SJCRH30 (cell line): ENCODE measurements at regions not wholly inside any gene's neighbourhood (a gene's known extent, or its start where the extent isn't known, plus 50 kb on each side); places are given as distances from the start of the nearest gene placed in this dataset.
"Not testable (repeated sequence)": the region's sequence is repeated elsewhere in the genome, so short reads cannot be mapped to it uniquely, and the experiment has no call there.

Experiments used
- DNase-seq, 2 experiments: peaks; one replicate each; pipeline ENCODE4 v3.0.0-alpha.2; 2015 to 2020
- H3K27ac ChIP-seq: fragments of 250-450 bp; sonication (Bioruptor Pico); 2 replicates; pipeline ENCODE4 v1.5.1; 2020; ENCODE audit warnings: mild to moderate bottlenecking, moderate library complexity
- H3K27me3 ChIP-seq: fragments of 250-450 bp; sonication (Bioruptor Pico); 2 replicates; pipeline ENCODE4 v1.5.1; 2020; ENCODE audit warnings: mild to moderate bottlenecking, moderate library complexity
- H3K36me3 ChIP-seq: fragments of 250-450 bp; sonication (Bioruptor Pico); 2 replicates; pipeline ENCODE4 v1.5.1; 2020; ENCODE audit warnings: mild to moderate bottlenecking, moderate library complexity
- H3K4me1 ChIP-seq: fragments of 250-450 bp; sonication (Bioruptor Pico); 2 replicates; pipeline ENCODE4 v1.5.1; 2020; ENCODE audit warnings: mild to moderate bottlenecking, moderate library complexity
- H3K4me3 ChIP-seq: fragments of 250-450 bp; sonication (Bioruptor Pico); 2 replicates; pipeline ENCODE4 v1.5.1; 2020; ENCODE audit warnings: mild to moderate bottlenecking, moderate library complexity
- H3K9me3 ChIP-seq: fragments of 250-450 bp; sonication (Bioruptor Pico); replicated peaks from 2 replicates; pipeline ENCODE4 v1.5.1; 2020; ENCODE audit warnings: mild to moderate bottlenecking, moderate library complexity

DNA sequence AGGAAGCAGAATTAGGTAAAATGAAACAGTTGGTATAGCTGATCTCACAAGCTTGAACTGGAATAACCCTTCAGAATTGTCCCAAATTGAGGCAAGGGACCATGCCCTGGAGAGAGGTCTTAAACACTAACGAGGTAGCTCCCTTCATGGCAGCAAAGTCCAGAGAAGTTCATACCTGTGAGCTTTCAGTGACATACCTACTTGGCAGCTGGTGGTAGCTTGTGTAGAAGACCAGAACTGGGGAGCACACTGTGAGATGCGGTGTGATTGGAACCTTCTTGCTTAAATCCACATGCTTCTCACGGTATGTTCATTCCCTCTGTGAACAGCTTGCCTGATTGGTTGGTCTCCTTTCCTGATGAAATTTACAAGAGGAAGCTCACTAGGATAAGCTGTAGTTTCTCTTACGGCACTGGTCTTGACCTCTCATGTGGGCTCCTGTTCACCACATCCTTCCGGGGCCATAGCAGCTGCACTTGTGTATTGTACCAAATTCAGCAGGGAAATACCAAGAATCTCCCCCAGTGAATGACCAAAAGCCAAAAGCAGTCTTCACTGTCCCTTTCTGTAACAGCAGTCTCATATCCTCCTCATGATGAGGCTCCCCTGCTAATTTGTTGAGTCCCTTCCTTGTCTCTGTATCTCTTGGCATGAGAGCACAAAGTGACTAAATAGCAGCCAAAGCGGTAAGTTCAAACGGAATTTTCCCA is 483.7 kb upstream of the FRG2C start:
- DNase-seq = no peak
- H3K27me3 ChIP-seq = no peaks in the 10 kb centered on the region
- H3K9me3 ChIP-seq = no peaks in the 10 kb centered on the region
- no peaks in the 10 kb centered on the region for H3K4me1 ChIP-seq
- no peak overlapping the region for H3K4me3 ChIP-seq
- no peak overlapping the region for H3K27ac ChIP-seq
- no peaks in the 10 kb centered on the region for H3K36me3 ChIP-seq

- no peaks in the 10 kb centered on the region for H3K4me1 ChIP-seq
- H3K27ac ChIP-seq = no peak overlapping the region
- H3K9me3 ChIP-seq = no peaks in the 10 kb centered on the region
- no peaks in the 10 kb centered on the region for H3K27me3 ChIP-seq
- H3K36me3 ChIP-seq = no peaks in the 10 kb centered on the region
- H3K4me3 ChIP-seq = no peak overlapping the region
- DNase-seq = no peak
Observed at GRCh38 chr3:75180945-75181298, 483.2 kb upstream of the FRG2C start.

DNA sequence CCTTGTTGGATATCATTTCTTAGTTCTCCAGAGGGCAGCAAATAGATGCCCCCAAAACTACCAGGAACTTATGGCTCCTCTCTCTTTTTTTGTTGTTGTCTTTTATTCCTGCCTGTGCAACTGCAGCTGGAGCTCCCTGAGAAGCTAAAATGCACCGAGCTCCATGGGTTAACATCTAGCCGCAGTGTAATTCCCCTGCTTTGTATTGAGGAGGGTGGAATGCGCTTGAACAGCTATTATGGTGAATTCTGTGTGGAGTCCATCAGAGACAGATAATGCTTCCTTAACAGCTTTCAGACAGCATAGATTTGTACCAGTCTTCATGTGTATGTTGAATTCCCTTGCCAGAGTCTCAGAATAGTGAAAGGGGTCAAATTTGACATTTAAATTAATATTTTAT is 475.2 kb upstream of the FRG2C start:
- Histone ChIP-seq H3K4me3 (no peak overlapping the region), H3K9me3 (no peaks in the 10 kb centered on the region), H3K4me1 (no peaks in the 10 kb centered on the region), H3K27ac (no peak overlapping the region), H3K36me3 (no peaks in the 10 kb centered on the region), H3K27me3 (no peaks in the 10 kb centered on the region)
- no peak for DNase-seq

DNA sequence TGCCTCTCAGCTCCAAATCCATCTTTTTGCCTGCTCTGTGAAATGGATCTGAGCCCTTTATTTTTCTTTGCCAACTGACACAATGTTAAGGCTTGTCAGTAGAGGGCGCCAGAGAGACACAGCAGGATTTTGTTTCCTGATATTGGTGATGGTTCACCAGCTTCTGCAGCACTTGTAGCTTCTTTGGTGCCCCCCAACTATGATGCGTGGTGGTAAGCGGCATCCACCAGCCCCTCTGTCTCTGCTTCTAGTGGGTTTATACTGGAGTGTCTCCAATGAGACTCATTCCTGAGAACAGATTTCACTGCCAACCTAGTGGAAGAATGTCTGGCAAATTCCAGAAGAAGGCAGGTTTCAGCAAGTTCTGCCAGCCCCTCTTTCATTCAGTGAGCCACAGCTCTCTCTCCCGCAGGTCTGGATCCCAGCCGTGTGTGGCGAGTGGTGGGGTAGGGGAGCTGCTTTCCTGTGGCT is 471.9 kb upstream of the FRG2C start:
- peak; percentile 9 to 67 for DNase-seq
- Histone ChIP-seq H3K27ac (no peak overlapping the region), H3K4me1 (no peaks in the 10 kb centered on the region), H3K9me3 (no peaks in the 10 kb centered on the region), H3K4me3 (no peak overlapping the region), H3K27me3 (no peaks in the 10 kb centered on the region), H3K36me3 (no peaks in the 10 kb centered on the region)

- Histone ChIP-seq H3K27ac (no peak overlapping the region), H3K27me3 (no peaks in the 10 kb centered on the region), H3K36me3 (no peaks in the 10 kb centered on the region), H3K9me3 (no peaks in the 10 kb centered on the region), H3K4me3 (no peak overlapping the region), H3K4me1 (no peaks in the 10 kb centered on the region)
- DNase-seq = no peak
Observed at GRCh38 chr3:75193797-75194196, 470.3 kb upstream of the FRG2C start.

DNA sequence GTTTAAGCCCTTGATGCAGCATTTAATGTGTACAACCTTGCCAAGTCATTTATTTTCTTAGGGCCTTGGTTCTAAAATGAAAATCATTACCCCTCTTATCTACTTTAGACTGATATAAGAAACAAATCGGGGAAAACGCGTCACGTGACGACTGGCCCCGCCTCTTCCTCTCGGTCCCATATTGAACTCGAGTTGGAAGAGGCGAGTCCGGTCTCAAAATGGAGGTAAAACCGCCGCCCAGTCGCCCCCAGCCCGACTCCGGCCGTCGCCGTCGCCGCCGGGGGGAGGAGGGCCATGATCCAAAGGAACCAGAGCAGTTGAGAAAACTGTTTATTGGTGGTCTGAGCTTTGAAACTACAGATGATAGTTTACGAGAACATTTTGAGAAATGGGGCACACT is 449.8 kb upstream of the FRG2C start:
- not testable (repeated sequence) for H3K4me1 ChIP-seq, DNase-seq, H3K36me3 ChIP-seq, H3K27me3 ChIP-seq, H3K27ac ChIP-seq, H3K9me3 ChIP-seq, H3K4me3 ChIP-seq

DNA sequence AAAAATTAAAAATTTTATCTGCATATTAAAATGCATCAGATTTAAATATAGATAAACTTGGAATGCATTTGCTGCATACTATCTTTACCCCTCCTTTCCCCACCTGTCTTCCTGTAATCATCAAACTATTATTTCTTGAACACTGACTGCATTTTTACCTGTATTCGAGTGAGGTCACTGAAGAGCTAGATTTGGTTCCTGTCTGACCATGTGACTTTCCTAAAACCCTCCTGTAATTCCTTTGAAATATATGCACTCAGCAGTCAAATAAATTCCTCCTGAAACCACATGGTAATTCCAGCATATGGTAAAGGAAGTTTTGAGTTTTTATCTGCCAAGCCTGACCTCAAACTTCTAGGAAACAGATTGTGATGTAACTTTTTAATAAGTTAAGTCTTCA is 445.6 kb upstream of the FRG2C start:
- Histone ChIP-seq H3K36me3 (no peaks in the 10 kb centered on the region), H3K4me3 (no peak overlapping the region), H3K27me3 (no peaks in the 10 kb centered on the region), H3K9me3 (no peaks in the 10 kb centered on the region), H3K4me1 (no peaks in the 10 kb centered on the region), H3K27ac (no peak overlapping the region)
- DNase-seq = no peak

- H3K27me3 ChIP-seq = no peaks in the 10 kb centered on the region
- H3K4me3 ChIP-seq = no peak overlapping the region
- H3K36me3 ChIP-seq = no peaks in the 10 kb centered on the region
- H3K27ac ChIP-seq = no peak overlapping the region
- no peaks in the 10 kb centered on the region for H3K4me1 ChIP-seq
- DNase-seq = no peak
- no peaks in the 10 kb centered on the region for H3K9me3 ChIP-seq
Observed at GRCh38 chr3:75220932-75221331, 443.2 kb upstream of the FRG2C start.

DNA sequence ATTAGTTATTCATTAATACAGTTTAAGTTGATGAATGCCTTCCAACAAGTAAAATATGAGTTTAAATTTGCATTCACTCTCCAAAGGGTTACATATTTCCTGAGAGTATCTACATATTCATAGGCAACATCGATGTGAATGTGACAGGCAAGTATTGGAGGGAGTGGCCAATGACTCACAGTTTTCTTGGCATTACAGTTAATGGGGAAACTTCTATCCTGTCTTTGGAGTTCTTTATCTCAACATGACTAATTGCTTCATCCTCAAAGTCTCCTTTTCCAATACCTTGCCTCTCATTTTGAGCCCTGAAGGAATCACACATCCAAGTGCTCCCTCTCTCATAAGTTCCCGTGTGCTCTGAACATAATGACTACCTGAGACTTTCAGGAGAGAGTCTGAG is 439.7 kb upstream of the FRG2C start:
- no peaks in the 10 kb centered on the region for H3K4me1 ChIP-seq
- no peaks in the 10 kb centered on the region for H3K27me3 ChIP-seq
- no peaks in the 10 kb centered on the region for H3K36me3 ChIP-seq
- no peak overlapping the region for H3K27ac ChIP-seq
- H3K4me3 ChIP-seq = no peak overlapping the region
- no peak for DNase-seq
- no peaks in the 10 kb centered on the region for H3K9me3 ChIP-seq

- Histone ChIP-seq H3K27ac (no peak overlapping the region), H3K4me1 (no peaks in the 10 kb centered on the region), H3K36me3 (no peaks in the 10 kb centered on the region), H3K27me3 (no peaks in the 10 kb centered on the region), H3K4me3 (no peak overlapping the region), H3K9me3 (no peaks in the 10 kb centered on the region)
- no peak for DNase-seq
Observed at GRCh38 chr3:75232216-75232615, 431.9 kb upstream of the FRG2C start.

DNA sequence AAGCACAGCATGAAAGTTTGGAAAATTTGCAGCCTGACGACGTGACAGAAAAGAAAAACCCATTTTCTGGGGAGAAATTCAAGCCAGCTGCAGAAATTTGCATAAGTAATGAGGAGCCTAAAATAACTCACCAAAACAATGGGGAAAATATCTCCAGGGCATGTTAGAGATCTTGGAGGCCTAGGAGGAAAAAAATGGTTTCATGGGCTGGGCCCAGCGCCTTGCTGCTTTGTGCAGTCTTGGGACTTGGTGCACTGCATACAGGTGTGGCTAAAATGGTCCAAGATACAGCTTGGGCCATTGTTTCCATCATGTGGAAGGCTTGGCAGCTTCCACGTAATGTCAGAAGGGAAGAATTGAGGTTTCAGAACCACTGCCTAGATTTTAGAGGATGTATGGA is 428.5 kb upstream of the FRG2C start:
- no peaks in the 10 kb centered on the region for H3K36me3 ChIP-seq
- no peaks in the 10 kb centered on the region for H3K4me1 ChIP-seq
- no peak for DNase-seq
- H3K27ac ChIP-seq = no peak overlapping the region
- no peaks in the 10 kb centered on the region for H3K9me3 ChIP-seq
- no peaks in the 10 kb centered on the region for H3K27me3 ChIP-seq
- H3K4me3 ChIP-seq = no peak overlapping the region

- Histone ChIP-seq H3K4me1 (no peaks in the 10 kb centered on the region), H3K36me3 (no peaks in the 10 kb centered on the region), H3K27me3 (no peaks in the 10 kb centered on the region), H3K27ac (no peak overlapping the region), H3K4me3 (no peak overlapping the region), H3K9me3 (no peaks in the 10 kb centered on the region)
- DNase-seq = no peak
Observed at GRCh38 chr3:75237053-75237452, 427.1 kb upstream of the FRG2C start.

- no peaks in the 10 kb centered on the region for H3K9me3 ChIP-seq
Observed at GRCh38 chr3:75237477-75237876, 426.7 kb upstream of the FRG2C start.

DNA sequence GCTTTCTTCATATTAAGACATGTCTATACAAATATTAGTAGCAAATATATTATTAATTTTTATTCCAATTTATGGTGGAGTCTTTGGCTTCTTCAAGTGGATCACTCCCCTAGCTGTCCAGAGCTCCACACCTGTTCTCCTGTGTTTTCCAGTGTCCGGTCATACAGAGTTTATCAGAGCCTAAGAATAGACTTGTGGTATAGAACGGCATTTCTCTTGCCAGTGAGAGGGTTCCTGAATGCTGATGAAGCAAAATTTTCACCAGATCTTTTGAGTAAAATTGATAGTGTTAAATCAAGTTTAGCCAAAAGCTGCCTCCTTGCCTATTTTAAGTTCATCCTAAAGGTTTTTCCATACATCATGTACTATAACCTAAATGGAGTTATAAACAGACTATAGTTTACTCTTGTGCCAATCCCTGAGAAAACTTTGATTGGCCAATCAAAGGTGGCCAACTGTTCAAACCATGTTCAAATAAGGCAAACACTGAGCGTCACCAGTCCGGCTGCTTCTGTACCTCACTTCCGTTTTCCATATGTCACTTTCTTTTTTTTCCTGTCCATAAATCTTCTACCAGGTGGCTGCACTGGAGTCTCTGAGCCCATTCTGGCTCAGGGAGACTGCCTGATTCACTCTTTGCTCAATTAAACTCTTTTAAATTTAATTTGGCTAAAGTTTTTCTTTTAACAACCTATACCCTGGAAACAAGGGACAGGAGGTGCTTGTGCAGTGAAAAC is 422.7 kb upstream of the FRG2C start:
- not testable (repeated sequence) for H3K4me3 ChIP-seq, H3K27me3 ChIP-seq, H3K9me3 ChIP-seq, H3K36me3 ChIP-seq, H3K4me1 ChIP-seq
- DNase-seq = peak; percentile 13 to 53
- peak overlapping the region; percentile 26; the same call in 1 of the 2 replicates for H3K27ac ChIP-seq

More at GRCh38 chr3:75237477-75237876, 426.7 kb upstream of the FRG2C start:
- no peaks in the 10 kb centered on the region for H3K4me1 ChIP-seq
- no peak overlapping the region for H3K27ac ChIP-seq
- no peak for DNase-seq
- no peaks in the 10 kb centered on the region for H3K27me3 ChIP-seq
- H3K36me3 ChIP-seq = no peaks in the 10 kb centered on the region
- no peak overlapping the region for H3K4me3 ChIP-seq

DNA sequence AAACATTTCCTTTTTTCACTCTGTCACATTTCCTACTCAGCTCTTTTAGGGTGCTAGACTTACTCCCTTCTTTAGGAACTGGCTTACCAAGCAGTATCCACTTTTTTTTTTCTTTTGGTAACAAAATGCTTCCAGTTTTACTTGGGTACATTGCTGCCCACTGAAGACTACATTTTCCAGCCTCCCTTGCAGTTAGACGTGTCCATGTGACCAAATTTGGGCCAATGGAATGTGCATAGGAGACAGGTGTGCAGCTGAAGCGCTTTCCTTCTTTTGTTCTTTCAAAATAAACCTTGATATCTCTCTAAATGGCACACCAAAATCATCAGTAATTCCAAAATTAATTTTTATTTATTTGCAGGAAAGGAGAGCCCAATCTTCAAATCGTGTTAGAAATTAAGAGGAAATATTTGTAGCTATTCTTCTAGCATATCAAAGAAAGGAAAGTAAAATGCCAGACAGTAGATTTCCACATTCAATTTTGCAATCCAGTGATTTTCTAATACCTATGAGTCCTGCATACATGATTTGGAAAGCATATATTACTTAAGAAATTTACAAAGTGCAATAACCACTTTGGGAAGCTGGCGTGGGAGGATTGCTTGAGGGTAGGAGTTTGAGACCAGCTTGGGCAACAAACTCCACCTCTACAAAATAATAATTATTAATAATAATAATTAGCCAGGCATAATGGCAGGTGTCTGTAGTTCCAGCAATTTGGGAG is 422.0 kb upstream of the FRG2C start:
- Histone ChIP-seq H3K9me3 (no peaks in the 10 kb centered on the region), H3K4me3 (no peak overlapping the region), H3K36me3 (no peaks in the 10 kb centered on the region), H3K4me1 (no peaks in the 10 kb centered on the region), H3K27ac (no peak overlapping the region), H3K27me3 (no peaks in the 10 kb centered on the region)
- DNase-seq = peak in 1 of 2 experiments; percentile 3
